Endodermal cell (in vitro differentiated cells): ENCODE measurements at regions not wholly inside any gene's neighbourhood (a gene's known extent, or its start where the extent isn't known, plus 50 kb on each side); places are given as distances from the start of the nearest gene placed in this dataset.

Experiments used
- DNase-seq: peaks from one replicate; pipeline ENCODE4 v3.0.0-alpha.2; 2017
- H3K27ac ChIP-seq: 2 replicates; pipeline ENCODE4 v1.5.1; 2013; ENCODE audit warnings: mild to moderate bottlenecking, low read depth, low read length, moderate library complexity
- H3K27me3 ChIP-seq: 2 replicates; pipeline ENCODE4 v1.6.1; 2013; ENCODE audit warnings: mild to moderate bottlenecking, low read length, moderate library complexity; ENCODE audit not compliant: insufficient read depth, control insufficient read depth, poor library complexity, severe bottlenecking
- H3K36me3 ChIP-seq: 2 replicates; pipeline ENCODE4 v1.7.0; 2013; ENCODE audit warnings: mild to moderate bottlenecking, low read length, moderate library complexity; ENCODE audit not compliant: control insufficient read depth, insufficient read depth
- H3K4me1 ChIP-seq: one replicate; pipeline ENCODE4 v1.7.0; 2013; ENCODE audit warnings: low read length; ENCODE audit not compliant: control insufficient read depth, insufficient read depth
- H3K4me3 ChIP-seq: 2 replicates; pipeline ENCODE4 v1.5.1; 2013; ENCODE audit warnings: mild to moderate bottlenecking, low read length, moderate library complexity
- H3K9ac ChIP-seq: 2 replicates; pipeline ENCODE4 v1.6.1; 2013; ENCODE audit warnings: mild to moderate bottlenecking, low read length, moderate library complexity; ENCODE audit not compliant: poor library complexity, severe bottlenecking; ENCODE audit errors: extremely low read depth
- H3K9me3 ChIP-seq: 2 replicates; pipeline ENCODE4 v1.6.1; 2013; ENCODE audit warnings: mild to moderate bottlenecking, low read length, moderate library complexity; ENCODE audit not compliant: control insufficient read depth
- H3K27ac Mint-ChIP-seq: 2 replicates; pipeline ENCODE4 v1.8.0; 2020; ENCODE audit warnings: mixed read lengths
- H3K27me3 Mint-ChIP-seq: 2 replicates; pipeline ENCODE4 v1.8.0; 2021; ENCODE audit warnings: mild to moderate bottlenecking, mixed read lengths; ENCODE audit not compliant: insufficient read depth
- H3K36me3 Mint-ChIP-seq: 2 replicates; pipeline ENCODE4 v1.8.0; 2020; ENCODE audit warnings: low read depth, mixed read lengths
- H3K4me1 Mint-ChIP-seq: 2 replicates; pipeline ENCODE4 v1.8.0; 2020; ENCODE audit warnings: mixed read lengths
- H3K4me3 Mint-ChIP-seq: 2 replicates; pipeline ENCODE4 v1.8.0; 2020; ENCODE audit warnings: mild to moderate bottlenecking, moderate library complexity, mixed read lengths
- H3K9me3 Mint-ChIP-seq: 2 replicates; pipeline ENCODE4 v1.8.0; 2020; ENCODE audit warnings: mild to moderate bottlenecking, mixed read lengths
- WGBS, 2 experiments: methylation state at CpG; one replicate each; pipeline versions ENCODE4 v1.1.5 to v1.1.7; 2013; ENCODE audit warnings: missing lambda C conversion rate in 2 of 2, mixed read lengths in 1 of 2; ENCODE audit not compliant: insufficient coverage in 1 of 2, insufficient read length in 1 of 2; 5-methylcytosine and 5-hydroxymethylcytosine counted together
- TF ChIP-seq, protein P1 (sequence below): fragments of 200-600 bp; sonication (generic); conservative IDR thresholded peaks from 2 replicates; pipeline ENCODE4 v1.5.0; 2021; ENCODE audit warnings: antibody characterized with exemption, mild to moderate bottlenecking

DNA sequence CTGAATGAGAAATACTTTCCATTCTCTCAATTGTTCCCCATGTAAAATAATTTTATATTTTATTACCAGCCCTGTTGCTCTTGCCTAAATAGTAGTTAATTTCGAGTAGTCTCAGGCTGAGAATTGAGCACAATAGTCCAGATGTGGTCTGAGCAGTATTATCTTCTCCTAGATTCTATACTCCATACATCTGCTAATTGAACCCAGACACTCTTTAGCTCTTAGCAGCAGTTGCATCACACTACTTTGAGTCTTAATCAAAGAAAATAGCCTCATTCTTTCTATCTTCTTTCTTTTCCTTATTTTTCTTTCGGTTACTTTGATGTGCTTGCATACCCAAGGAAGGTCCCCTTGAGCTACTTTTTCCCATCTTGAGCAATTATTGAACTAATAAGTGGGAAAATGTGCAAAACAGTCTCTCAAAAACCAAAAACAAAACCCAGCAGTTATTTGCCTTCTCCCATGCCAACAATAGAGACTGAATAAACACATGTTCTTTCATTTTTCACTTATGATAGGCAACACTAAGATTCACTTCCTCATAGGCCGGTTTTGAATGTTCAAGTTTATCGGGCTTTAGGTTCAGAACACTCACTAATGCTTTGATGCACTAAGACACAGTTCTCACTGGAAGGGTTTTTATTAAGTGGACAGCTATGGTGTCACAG is 204.5 kb downstream of the POU4F1 start:
- no peak overlapping the region for H3K4me3 ChIP-seq
- no peaks in the 10 kb centered on the region for H3K27me3 ChIP-seq
- peaks cover 3% of the 10 kb centered on the region for H3K4me1 Mint-ChIP-seq
- TF ChIP-seq, protein P1, sequence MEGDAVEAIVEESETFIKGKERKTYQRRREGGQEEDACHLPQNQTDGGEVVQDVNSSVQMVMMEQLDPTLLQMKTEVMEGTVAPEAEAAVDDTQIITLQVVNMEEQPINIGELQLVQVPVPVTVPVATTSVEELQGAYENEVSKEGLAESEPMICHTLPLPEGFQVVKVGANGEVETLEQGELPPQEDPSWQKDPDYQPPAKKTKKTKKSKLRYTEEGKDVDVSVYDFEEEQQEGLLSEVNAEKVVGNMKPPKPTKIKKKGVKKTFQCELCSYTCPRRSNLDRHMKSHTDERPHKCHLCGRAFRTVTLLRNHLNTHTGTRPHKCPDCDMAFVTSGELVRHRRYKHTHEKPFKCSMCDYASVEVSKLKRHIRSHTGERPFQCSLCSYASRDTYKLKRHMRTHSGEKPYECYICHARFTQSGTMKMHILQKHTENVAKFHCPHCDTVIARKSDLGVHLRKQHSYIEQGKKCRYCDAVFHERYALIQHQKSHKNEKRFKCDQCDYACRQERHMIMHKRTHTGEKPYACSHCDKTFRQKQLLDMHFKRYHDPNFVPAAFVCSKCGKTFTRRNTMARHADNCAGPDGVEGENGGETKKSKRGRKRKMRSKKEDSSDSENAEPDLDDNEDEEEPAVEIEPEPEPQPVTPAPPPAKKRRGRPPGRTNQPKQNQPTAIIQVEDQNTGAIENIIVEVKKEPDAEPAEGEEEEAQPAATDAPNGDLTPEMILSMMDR, result no peak
- H3K36me3 ChIP-seq, result no peaks in the 10 kb centered on the region
- H3K27ac ChIP-seq, result no peak overlapping the region
- no peak overlapping the region for H3K27ac Mint-ChIP-seq
- no peak overlapping the region for H3K4me3 Mint-ChIP-seq
- H3K9me3 Mint-ChIP-seq, result no peaks in the 10 kb centered on the region
- H3K36me3 Mint-ChIP-seq, result no peaks in the 10 kb centered on the region
- H3K9me3 ChIP-seq, result no peaks in the 10 kb centered on the region
- no peaks in the 10 kb centered on the region for H3K27me3 Mint-ChIP-seq
- H3K9ac ChIP-seq, result no peak overlapping the region
- no peak for DNase-seq
- H3K4me1 ChIP-seq, result no peaks in the 10 kb centered on the region
- 85 to 91% methylated on average over 3 to 4 of the region's 4 CpGs for WGBS, 2 experiments

DNA sequence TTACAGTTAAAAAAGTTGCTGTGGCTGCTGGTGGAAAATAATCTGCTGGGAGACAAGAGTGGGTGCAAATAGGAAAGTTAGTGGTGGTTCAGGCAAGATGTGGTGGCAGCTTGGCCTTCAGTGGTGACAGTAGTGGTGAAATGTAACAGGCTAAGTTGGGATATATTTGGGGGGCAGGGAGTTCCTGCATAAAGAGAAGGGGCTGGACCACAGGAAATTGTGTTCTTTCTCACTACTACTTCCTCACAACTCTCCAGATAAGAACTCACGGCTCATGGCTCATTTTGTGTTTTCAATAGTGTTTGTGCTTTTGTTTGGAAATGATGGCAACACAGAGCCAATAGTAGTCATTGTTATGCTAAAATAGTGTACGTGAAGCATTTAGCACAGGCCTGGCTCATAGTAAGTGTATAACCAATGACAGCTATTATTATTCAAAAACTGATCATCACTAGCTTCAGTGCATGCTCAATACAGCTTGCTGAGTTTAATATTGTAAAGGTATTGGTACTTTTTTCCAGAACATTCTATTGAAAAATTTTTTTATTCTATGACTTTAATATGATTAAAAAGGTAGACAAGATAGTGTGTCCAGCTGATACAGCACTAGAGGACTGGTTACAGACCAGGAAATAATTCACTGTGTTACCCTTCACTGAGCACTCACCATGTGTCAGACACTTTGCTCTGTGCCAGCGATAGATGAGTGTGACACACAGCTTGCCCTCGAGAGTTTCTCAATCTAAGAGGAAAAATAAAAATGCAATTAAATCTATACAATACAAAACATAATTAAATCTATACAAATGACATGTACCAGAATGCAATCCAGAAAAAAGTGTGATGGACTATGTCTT is 209.8 kb downstream of the POU4F1 start:
- no peaks in the 10 kb centered on the region for H3K36me3 Mint-ChIP-seq
- no peak overlapping the region for H3K27ac Mint-ChIP-seq
- no peaks in the 10 kb centered on the region for H3K27me3 Mint-ChIP-seq

DNA sequence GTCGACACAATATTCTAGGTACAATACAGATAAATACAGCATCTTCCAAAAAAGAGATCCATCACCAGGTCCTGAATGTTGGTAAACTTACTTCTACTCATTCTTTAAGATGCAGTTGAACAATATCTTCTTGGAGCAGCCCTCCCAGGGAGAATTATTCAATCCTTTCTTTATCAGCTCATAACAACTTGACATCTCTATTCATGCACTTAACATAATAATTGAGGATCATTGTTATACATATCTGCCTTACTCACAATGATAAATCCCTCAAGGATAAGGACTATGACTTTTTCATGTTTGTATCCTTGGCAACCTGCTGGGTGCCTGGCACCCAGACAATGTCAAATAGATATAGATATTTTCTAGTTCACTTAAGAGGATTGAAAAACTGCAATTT is 219.5 kb downstream of the POU4F1 start:
- Histone ChIP-seq H3K36me3 (no peaks in the 10 kb centered on the region), H3K27me3 (no peaks in the 10 kb centered on the region), H3K4me1 (no peaks in the 10 kb centered on the region), H3K4me3 (no peak overlapping the region), H3K27ac (peak overlapping the region; percentile 28), H3K9me3 (no peaks in the 10 kb centered on the region), H3K9ac (no peak overlapping the region)
- WGBS, 2 experiments, result 92% methylated on average over 1 of the region's 1 CpG; no CpG with 5 or more reads in 1 of the 2 experiments
- H3K9me3 Mint-ChIP-seq, result no peaks in the 10 kb centered on the region
- H3K27ac Mint-ChIP-seq, result no peak overlapping the region
- H3K4me3 Mint-ChIP-seq, result no peak overlapping the region
- H3K27me3 Mint-ChIP-seq, result no peaks in the 10 kb centered on the region
- TF ChIP-seq, protein P1, result no peak
- H3K4me1 Mint-ChIP-seq, result peaks cover 11% of the 10 kb centered on the region
- no peaks in the 10 kb centered on the region for H3K36me3 Mint-ChIP-seq
- DNase-seq, result no peak

More for the DNA sequence above, 209.8 kb downstream of the POU4F1 start:
- H3K4me1 ChIP-seq, result no peaks in the 10 kb centered on the region
- Mint-ChIP-seq H3K9me3 (no peaks in the 10 kb centered on the region), H3K4me3 (no peak overlapping the region), H3K4me1 (peaks cover 3% of the 10 kb centered on the region)
- no peaks in the 10 kb centered on the region for H3K9me3 ChIP-seq
- DNase-seq, result no peak
- no peak overlapping the region for H3K9ac ChIP-seq
- TF ChIP-seq, protein P1, result no peak
- no peak overlapping the region for H3K27ac ChIP-seq
- WGBS, 2 experiments, result 50 to 64% methylated on average over 1 to 4 of the region's 4 CpGs
- H3K4me3 ChIP-seq, result no peak overlapping the region
- no peaks in the 10 kb centered on the region for H3K27me3 ChIP-seq
- no peaks in the 10 kb centered on the region for H3K36me3 ChIP-seq
